MCF 10A (cell line): ENCODE measurements at regions not wholly inside any gene's neighbourhood (a gene's known extent, or its start where the extent isn't known, plus 50 kb on each side); places are given as distances from the start of the nearest gene placed in this dataset.

Experiments
- BruUV-seq: library from RNA; stranded (reverse); fragments of 400-500 nt; replicated peaks from 2 replicates; lab custom pipeline; 2021; lab: Mats Ljungman, UMichigan
- CTCF ChIA-PET: fragments of 300-600 bp; sonication (Branson Sonifier 250); formaldehyde crosslinking; extraction: SDS; loops from one replicate; lab custom pipeline; 2021; ENCODE audit warnings: antibody characterized with exemption, inconsistent platforms; lab: Yijun Ruan, JAX
- POLR2A ChIA-PET: fragments of 300-600, 350-650 bp; sonication (Branson Sonifier 250); formaldehyde crosslinking; extraction: SDS; loops from one replicate; lab custom pipeline; 2020; ENCODE audit warnings: antibody characterized with exemption, inconsistent platforms; lab: Yijun Ruan, JAX
- DNase-seq: peaks from one replicate; pipeline ENCODE4 v3.0.0-alpha.2; 2018; ENCODE audit not compliant: unreplicated experiment
- H3K27ac Mint-ChIP-seq: one replicate; pipeline ENCODE4 v1.8.0; 2022; ENCODE audit warnings: mild to moderate bottlenecking, low read depth, mixed read lengths; ENCODE audit not compliant: unreplicated experiment
- H3K27me3 Mint-ChIP-seq: one replicate; pipeline ENCODE4 v1.8.0; 2022; ENCODE audit warnings: mixed read lengths; ENCODE audit not compliant: insufficient read depth, unreplicated experiment
- H3K36me3 Mint-ChIP-seq: one replicate; pipeline ENCODE4 v1.8.0; 2022; ENCODE audit warnings: mild to moderate bottlenecking, moderate library complexity, mixed read lengths; ENCODE audit not compliant: insufficient read depth, unreplicated experiment
- H3K4me1 Mint-ChIP-seq: one replicate; pipeline ENCODE4 v1.8.0; 2022; ENCODE audit warnings: mixed read lengths; ENCODE audit not compliant: insufficient read depth, unreplicated experiment
- H3K4me3 Mint-ChIP-seq: one replicate; pipeline ENCODE4 v1.8.0; 2022; ENCODE audit warnings: mild to moderate bottlenecking, moderate library complexity, mixed read lengths; ENCODE audit not compliant: unreplicated experiment
- H3K9me3 Mint-ChIP-seq: one replicate; pipeline ENCODE4 v1.8.0; 2022; ENCODE audit warnings: mixed read lengths; ENCODE audit not compliant: unreplicated experiment
- intact Hi-C: fragments of 100-400 bp; cut with micrococcal nuclease; formaldehyde crosslinking; loops from 2 replicates; pipeline ENCODE4 v1.14.1; 2022
- TF ChIP-seq, protein P1 (sequence below): fragments of 200-600 bp; IDR thresholded peaks from one replicate; pipeline ENCODE4 v1.8.0; 2022; ENCODE audit warnings: antibody characterized with exemption, mild to moderate bottlenecking; ENCODE audit not compliant: unreplicated experiment

DNA sequence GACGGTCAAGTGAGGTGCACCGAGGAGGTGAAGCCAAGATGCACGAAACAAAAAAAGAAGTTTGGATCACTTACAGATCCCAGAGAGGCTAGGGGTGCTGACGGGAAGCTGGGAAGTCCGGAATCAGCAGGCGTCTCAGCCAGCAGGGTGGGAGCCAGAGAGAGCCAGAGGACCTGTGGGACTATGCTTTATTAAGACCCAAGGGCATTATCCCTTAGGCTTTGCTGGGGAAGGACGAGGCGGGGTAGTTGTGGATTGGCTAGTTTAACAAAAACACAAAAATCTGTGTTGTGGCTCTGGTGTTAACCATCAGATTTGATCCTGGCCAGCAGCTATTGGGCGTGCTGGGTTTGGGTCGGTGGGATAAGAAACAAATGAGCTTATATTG lies 427.1 kb downstream of the DYNC2H1 start:
- intact Hi-C loops: loop anchor here (5.0 to 10.0 kb wide), 2 partner anchors 66 to 102 kb away; no protein-coding TSS in a partner anchor
- Mint-ChIP-seq H3K36me3 (peaks cover 4% of the 10 kb centered on the region), H3K9me3 (no peaks in the 10 kb centered on the region), H3K27ac (no peak overlapping the region), H3K4me3 (no peak overlapping the region), H3K27me3 (no peaks in the 10 kb centered on the region), H3K4me1 (peaks cover 19% of the 10 kb centered on the region)
- no peak for DNase-seq
- TF ChIP-seq, protein P1, sequence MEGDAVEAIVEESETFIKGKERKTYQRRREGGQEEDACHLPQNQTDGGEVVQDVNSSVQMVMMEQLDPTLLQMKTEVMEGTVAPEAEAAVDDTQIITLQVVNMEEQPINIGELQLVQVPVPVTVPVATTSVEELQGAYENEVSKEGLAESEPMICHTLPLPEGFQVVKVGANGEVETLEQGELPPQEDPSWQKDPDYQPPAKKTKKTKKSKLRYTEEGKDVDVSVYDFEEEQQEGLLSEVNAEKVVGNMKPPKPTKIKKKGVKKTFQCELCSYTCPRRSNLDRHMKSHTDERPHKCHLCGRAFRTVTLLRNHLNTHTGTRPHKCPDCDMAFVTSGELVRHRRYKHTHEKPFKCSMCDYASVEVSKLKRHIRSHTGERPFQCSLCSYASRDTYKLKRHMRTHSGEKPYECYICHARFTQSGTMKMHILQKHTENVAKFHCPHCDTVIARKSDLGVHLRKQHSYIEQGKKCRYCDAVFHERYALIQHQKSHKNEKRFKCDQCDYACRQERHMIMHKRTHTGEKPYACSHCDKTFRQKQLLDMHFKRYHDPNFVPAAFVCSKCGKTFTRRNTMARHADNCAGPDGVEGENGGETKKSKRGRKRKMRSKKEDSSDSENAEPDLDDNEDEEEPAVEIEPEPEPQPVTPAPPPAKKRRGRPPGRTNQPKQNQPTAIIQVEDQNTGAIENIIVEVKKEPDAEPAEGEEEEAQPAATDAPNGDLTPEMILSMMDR: no peak
- CTCF ChIA-PET: interaction anchor here (0.6 to 4.1 kb wide), 7 partner anchors 11 to 734 kb away, joined by 3 to 36 read pairs (median 3); no protein-coding TSS in a partner anchor
- POLR2A ChIA-PET: interaction anchor here (0.6 kb wide), 1 partner anchor 9 kb away, joined by 4 read pairs; no protein-coding TSS in a partner anchor
- no TSS peak for BruUV-seq

DNA sequence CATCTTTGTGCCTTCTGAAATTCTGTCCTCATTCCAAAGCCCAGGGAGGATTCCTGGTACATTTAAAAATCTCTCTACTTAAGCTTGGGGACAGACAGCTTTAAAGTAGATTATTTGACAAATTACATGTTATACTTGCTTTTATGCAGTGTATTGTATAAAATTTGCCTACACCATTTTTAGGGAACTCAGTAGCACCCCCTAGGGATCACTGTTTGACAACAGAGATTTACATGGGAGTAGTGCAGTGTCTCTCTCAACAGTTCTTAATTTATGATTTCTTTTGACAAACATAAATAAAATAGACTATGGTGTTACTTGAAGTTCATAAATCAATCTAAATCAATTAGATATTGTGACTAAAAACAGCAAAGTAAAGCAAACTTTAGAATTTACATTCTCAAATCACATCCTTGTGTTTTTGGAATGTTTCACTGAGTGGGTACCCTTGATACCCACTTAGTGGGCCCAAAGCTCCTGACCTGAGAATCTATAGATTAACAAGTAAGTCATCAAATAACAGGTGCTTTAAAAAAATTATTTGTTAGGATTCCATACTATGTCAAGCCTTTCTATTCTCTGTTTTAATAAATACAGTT lies 428.8 kb downstream of the DYNC2H1 start:
- peak; percentile 59 for DNase-seq
- Mint-ChIP-seq H3K4me1 (peaks cover 13% of the 10 kb centered on the region), H3K36me3 (no peaks in the 10 kb centered on the region), H3K27ac (no peak overlapping the region), H3K9me3 (no peaks in the 10 kb centered on the region), H3K4me3 (no peak overlapping the region), H3K27me3 (no peaks in the 10 kb centered on the region)
- intact Hi-C loops: loop anchor here (1.0 to 10.0 kb wide), 3 partner anchors 64 to 212 kb away; no protein-coding TSS in a partner anchor
- ChIA-PET POLR2A (no interaction called here), CTCF (interaction anchor here (0.7 to 4.1 kb wide), 11 partner anchors 9 to 213 kb away, joined by 3 to 36 read pairs (median 4); no protein-coding TSS in a partner anchor)
- BruUV-seq: no TSS peak
- TF ChIP-seq, protein P1: peak; percentile 52

DNA sequence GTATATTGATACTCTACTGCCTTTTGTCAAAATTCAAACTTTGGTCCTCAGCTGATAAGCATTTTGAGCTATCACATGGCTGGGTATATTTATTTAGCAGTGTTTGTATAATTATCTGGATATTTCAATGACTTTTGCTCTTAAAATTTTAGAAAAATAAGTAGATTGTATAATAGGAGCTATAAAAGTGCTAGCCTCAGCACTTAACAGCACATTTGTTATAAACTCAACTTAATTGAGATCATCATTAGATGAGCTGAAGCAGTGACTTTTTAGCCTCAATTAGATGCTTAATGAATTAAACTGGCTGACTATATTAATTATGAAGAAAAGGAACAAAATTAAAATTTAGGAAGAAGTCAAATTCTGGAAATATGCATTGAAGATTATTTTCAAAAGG lies 429.9 kb downstream of the DYNC2H1 start:
- BruUV-seq: no TSS peak
- DNase-seq: no peak
- CTCF ChIA-PET: interaction anchor here (0.8 to 4.1 kb wide), 6 partner anchors 8 to 212 kb away, joined by 3 to 36 read pairs (median 4); no protein-coding TSS in a partner anchor
- intact Hi-C loops: loop anchor here (5.0 to 10.0 kb wide), 2 partner anchors 63 to 104 kb away; no protein-coding TSS in a partner anchor
- Mint-ChIP-seq H3K4me3 (no peak overlapping the region), H3K4me1 (peaks cover 8% of the 10 kb centered on the region), H3K27ac (no peak overlapping the region), H3K27me3 (no peaks in the 10 kb centered on the region), H3K9me3 (no peaks in the 10 kb centered on the region), H3K36me3 (no peaks in the 10 kb centered on the region)
- TF ChIP-seq, protein P1: no peak
- POLR2A ChIA-PET: no interaction called here

DNA sequence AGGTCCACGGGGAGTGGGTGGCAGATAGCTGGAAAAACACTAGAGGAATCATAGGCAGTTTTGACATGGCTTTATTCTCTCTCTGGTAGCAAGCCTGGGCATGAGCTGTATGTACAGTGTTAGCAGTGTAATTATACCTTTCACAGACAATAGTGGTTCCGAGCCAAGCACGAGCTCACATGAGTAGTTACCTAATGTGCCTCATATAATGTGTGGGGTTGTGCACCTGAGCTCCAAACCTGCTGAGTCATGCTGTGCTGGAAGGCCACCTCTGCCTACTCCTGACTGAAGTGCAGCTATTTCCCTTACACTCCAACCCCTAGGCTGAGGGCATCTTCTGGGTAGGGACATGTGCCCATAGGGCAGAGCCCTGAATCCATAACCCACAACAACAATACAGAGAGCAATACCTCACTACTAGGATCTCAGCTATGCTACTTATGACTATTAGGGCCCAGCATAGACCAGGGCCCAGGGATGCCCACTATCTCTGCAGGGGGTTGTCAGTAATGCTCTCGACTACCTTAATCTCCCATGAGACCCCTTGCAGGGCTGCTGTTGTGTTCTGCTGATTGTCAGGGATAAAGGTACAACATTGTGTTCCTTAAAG lies 432.1 kb downstream of the DYNC2H1 start:
- no peak overlapping the region for H3K27ac Mint-ChIP-seq
- peaks cover 7% of the 10 kb centered on the region for H3K9me3 Mint-ChIP-seq
- CTCF ChIA-PET: interaction anchor here (0.5 to 0.9 kb wide), 3 partner anchors 19 to 342 kb away, joined by 3 to 4 read pairs (median 3); no protein-coding TSS in a partner anchor
- TF ChIP-seq, protein P1: no peak
- DNase-seq: peak; percentile 70
- intact Hi-C loops: no loop called here
- H3K27me3 Mint-ChIP-seq: no peaks in the 10 kb centered on the region
- peaks cover 8% of the 10 kb centered on the region for H3K4me1 Mint-ChIP-seq
- POLR2A ChIA-PET: interaction anchor here (1.4 kb wide), 1 partner anchor 12 kb away, joined by 7 read pairs; no protein-coding TSS in a partner anchor
- BruUV-seq: no TSS peak
- H3K4me3 Mint-ChIP-seq: no peak overlapping the region
- no peaks in the 10 kb centered on the region for H3K36me3 Mint-ChIP-seq
